ENCODE measurements at regions not wholly inside any gene's neighbourhood (a gene's known extent, or its start where the extent isn't known, plus 50 kb on each side); places are given as distances from the start of the nearest gene placed in this dataset.

DNA sequence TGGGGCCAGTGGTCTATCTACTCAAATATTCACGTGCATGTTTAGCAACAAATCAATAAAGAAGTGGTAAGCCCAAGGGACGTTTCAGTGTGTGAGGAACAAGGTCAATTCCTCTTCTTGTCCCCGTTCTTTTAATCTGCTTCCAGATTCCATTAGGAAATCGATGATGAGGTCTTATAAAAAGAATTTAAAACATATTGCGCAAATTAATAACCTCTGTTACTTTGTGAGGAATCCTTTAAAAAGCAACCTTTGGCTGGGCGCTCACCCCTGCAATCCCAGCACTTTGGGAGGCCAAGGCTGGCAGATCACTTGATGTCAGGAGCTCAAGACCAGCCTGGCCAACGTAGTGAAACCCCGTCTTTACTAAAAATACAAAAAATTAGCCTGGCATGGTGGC is 113.0 kb upstream of the TMPRSS2 start:
- TF ChIP-seq GATA3 (IDR thresholded peaks at IDR 0.05; ENCODE audit: low read depth, low read length) (no peak), GATA2 (IDR thresholded peaks at IDR 0.05; ENCODE audit: low read depth, low read length) (no peak)
